VCaP (cell line): ENCODE measurements at regions not wholly inside any gene's neighbourhood (a gene's known extent, or its start where the extent isn't known, plus 50 kb on each side); places are given as distances from the start of the nearest gene placed in this dataset.
A peak's percentile ranks its signal among the peaks of the same experiment; 100 is the strongest.

ENCODE experiments used
- H3K27ac ChIP-seq: fragments of 450-650 bp; 2 replicates; pipeline ENCODE4 v1.5.1; 2017
- TF ChIP-seq, protein P1 (sequence below): fragments of 450-650 bp; conservative IDR thresholded peaks from 2 replicates; pipeline ENCODE4 v1.5.1; 2017; ENCODE audit warnings: mild to moderate bottlenecking, moderate library complexity

GRCh38 chr12:46500673-46501072 lies 128.1 kb upstream of the SLC38A2 start:
- H3K27ac ChIP-seq: no peak overlapping the region
- TF ChIP-seq, protein P1, sequence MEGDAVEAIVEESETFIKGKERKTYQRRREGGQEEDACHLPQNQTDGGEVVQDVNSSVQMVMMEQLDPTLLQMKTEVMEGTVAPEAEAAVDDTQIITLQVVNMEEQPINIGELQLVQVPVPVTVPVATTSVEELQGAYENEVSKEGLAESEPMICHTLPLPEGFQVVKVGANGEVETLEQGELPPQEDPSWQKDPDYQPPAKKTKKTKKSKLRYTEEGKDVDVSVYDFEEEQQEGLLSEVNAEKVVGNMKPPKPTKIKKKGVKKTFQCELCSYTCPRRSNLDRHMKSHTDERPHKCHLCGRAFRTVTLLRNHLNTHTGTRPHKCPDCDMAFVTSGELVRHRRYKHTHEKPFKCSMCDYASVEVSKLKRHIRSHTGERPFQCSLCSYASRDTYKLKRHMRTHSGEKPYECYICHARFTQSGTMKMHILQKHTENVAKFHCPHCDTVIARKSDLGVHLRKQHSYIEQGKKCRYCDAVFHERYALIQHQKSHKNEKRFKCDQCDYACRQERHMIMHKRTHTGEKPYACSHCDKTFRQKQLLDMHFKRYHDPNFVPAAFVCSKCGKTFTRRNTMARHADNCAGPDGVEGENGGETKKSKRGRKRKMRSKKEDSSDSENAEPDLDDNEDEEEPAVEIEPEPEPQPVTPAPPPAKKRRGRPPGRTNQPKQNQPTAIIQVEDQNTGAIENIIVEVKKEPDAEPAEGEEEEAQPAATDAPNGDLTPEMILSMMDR: no peak

GRCh38 chr12:46499901-46500300 lies 127.3 kb upstream of the SLC38A2 start:
- H3K27ac ChIP-seq: no peak overlapping the region
- TF ChIP-seq, protein P1: no peak

GRCh38 chr12:46499226-46499625 lies 126.7 kb upstream of the SLC38A2 start:
- no peak overlapping the region for H3K27ac ChIP-seq
- TF ChIP-seq, protein P1: no peak

DNA sequence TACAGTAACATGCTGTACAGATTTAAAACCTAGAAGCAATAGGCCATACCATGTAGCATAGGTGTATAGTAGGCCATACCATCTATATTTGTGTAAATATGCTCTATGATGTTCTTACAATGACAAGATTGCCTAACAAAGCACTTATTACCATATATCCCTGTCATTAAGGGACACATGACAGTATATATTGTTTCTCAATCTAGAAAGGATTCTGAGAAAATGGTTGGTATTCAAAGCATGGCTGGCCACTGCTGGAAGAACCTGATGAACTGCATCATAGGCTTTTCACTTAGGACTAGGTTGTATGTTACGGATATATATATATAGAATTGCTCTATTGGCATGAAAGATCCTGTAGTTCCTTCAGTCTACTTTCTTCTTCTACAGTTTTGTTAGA lies 125.2 kb upstream of the SLC38A2 start:
- no peak overlapping the region for H3K27ac ChIP-seq

DNA sequence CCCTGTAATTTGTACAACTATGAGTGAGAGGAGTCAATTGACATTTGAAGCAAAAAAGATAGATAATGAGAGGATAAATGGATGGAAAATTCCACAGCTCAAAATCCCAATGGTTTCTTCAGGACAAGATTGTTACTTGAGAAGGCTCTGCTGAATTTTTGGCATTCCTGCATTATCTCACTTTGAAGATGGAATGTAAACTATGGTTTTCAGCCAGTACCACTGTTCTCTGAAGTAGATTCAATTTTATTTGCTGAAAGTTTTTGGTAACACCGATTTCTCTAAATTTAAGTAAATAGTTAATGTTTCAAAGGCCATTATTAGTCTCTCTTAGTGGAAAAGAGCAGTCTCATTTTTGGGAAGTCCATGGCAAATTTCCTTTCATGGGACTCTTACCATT lies 121.9 kb upstream of the SLC38A2 start:
- peak overlapping the region; percentile 64 for H3K27ac ChIP-seq
- TF ChIP-seq, protein P1: no peak

More for the DNA sequence above, 125.2 kb upstream of the SLC38A2 start:
- TF ChIP-seq, protein P1: no peak

- TF ChIP-seq, protein P1: no peak
- peak overlapping the region; percentile 64 for H3K27ac ChIP-seq
These were observed 121.2 kb upstream of the SLC38A2 start for GRCh38 chr12:46493834-46494181.

- peak overlapping the region; percentile 64 for H3K27ac ChIP-seq
- TF ChIP-seq, protein P1: no peak
These were observed 120.7 kb upstream of the SLC38A2 start for GRCh38 chr12:46493150-46493833.
